HEK293 (cell line): ENCODE measurements at regions not wholly inside any gene's neighbourhood (a gene's known extent, or its start where the extent isn't known, plus 50 kb on each side); places are given as distances from the start of the nearest gene placed in this dataset.

Experiments used
- KLF16 ChIP-seq: fragments of 450-650 bp; formaldehyde crosslinking; IDR thresholded peaks from 2 replicates; pipeline ENCODE4 v1.5.1; 2017; ENCODE audit warnings: missing biosample characterization, missing genetic modification characterization
- REST ChIP-seq: fragments of 450-650 bp; formaldehyde crosslinking; IDR thresholded peaks from 2 replicates; pipeline ENCODE4 v1.5.1; 2016; ENCODE audit warnings: missing biosample characterization, missing genetic modification characterization
- ZBTB49 ChIP-seq: fragments of 450-650 bp; formaldehyde crosslinking; IDR thresholded peaks from 2 replicates; pipeline ENCODE4 v1.5.1; 2016; ENCODE audit warnings: missing biosample characterization, missing genetic modification characterization, low read depth
- TF ChIP-seq, protein P1 (sequence below): fragments of 450-650 bp; formaldehyde crosslinking; IDR thresholded peaks from 2 replicates; pipeline ENCODE4 v1.5.1; 2016; ENCODE audit warnings: missing biosample characterization, missing genetic modification characterization

DNA sequence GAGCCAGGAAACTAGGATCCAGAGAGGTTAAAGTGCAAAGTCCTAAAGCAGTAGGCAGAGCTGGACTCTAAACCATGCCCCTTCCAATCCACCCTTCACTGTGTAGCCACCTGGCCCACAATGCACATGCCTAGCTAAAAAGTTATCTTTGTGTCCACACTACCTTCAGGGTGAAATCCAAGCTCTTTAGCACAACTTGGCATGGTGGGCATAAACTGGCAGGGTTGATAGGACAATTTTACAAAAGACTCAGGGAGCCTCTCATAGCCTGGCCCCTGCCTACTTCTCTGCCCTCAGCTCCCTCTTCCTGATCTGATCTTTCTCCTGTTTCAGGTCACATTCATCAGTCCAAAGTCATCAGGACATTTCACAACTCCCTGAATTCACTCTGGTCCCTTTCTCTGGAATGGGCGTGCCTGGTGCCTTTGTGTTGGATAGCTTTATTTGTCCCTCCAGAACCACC lies 513.9 kb downstream of the OMA1 start:
- no peak for TF ChIP-seq ZBTB49 (tag by site-specific recombination)
- TF ChIP-seq, protein P1, sequence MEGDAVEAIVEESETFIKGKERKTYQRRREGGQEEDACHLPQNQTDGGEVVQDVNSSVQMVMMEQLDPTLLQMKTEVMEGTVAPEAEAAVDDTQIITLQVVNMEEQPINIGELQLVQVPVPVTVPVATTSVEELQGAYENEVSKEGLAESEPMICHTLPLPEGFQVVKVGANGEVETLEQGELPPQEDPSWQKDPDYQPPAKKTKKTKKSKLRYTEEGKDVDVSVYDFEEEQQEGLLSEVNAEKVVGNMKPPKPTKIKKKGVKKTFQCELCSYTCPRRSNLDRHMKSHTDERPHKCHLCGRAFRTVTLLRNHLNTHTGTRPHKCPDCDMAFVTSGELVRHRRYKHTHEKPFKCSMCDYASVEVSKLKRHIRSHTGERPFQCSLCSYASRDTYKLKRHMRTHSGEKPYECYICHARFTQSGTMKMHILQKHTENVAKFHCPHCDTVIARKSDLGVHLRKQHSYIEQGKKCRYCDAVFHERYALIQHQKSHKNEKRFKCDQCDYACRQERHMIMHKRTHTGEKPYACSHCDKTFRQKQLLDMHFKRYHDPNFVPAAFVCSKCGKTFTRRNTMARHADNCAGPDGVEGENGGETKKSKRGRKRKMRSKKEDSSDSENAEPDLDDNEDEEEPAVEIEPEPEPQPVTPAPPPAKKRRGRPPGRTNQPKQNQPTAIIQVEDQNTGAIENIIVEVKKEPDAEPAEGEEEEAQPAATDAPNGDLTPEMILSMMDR (tag by site-specific recombination) = no peak
- no peak for TF ChIP-seq REST
- TF ChIP-seq KLF16 (tag by site-specific recombination) = no peak
